ENCODE measurements at regions not wholly inside any gene's neighbourhood (a gene's known extent, or its start where the extent isn't known, plus 50 kb on each side); places are given as distances from the start of the nearest gene placed in this dataset.

GRCh38 chr12:69123311-69123710, 116.1 kb upstream of the CPSF6 start:
- TF ChIP-seq CTCF (IDR thresholded peaks at IDR 0.05): no peak
- TF ChIP-seq POLR2A (IDR thresholded peaks at IDR 0.05): no peak
- TF ChIP-seq POLR2AphosphoS5 (IDR thresholded peaks at IDR 0.05): no peak
